Activated CD4-positive, alpha-beta T cell treated with anti-CD3 and anti-CD28 coated beads, Interleukin-2, amount 10 ng/mL, durations not matched to agents 24 days and 14 days (primary cell): ENCODE measurements at regions not wholly inside any gene's neighbourhood (a gene's known extent, or its start where the extent isn't known, plus 50 kb on each side); places are given as distances from the start of the nearest gene placed in this dataset.

Source experiments
- DNase-seq: peaks from one replicate; pipeline ENCODE4 v3.0.0; 2022
- H3K27ac Mint-ChIP-seq: one replicate; pipeline ENCODE4 v1.8.0; 2022; ENCODE audit warnings: mild to moderate bottlenecking, mixed read lengths
- H3K27me3 Mint-ChIP-seq: one replicate; pipeline ENCODE4 v1.8.0; 2022; ENCODE audit warnings: mixed read lengths
- H3K36me3 Mint-ChIP-seq: one replicate; pipeline ENCODE4 v1.8.0; 2022; ENCODE audit warnings: low read depth, mild to moderate bottlenecking, mixed read lengths
- H3K4me1 Mint-ChIP-seq: one replicate; pipeline ENCODE4 v1.8.0; 2021; ENCODE audit warnings: mixed read lengths
- H3K4me3 Mint-ChIP-seq: one replicate; pipeline ENCODE4 v1.8.0; 2022; ENCODE audit warnings: mild to moderate bottlenecking, moderate library complexity, mixed read lengths
- H3K9me3 Mint-ChIP-seq: one replicate; pipeline ENCODE4 v1.8.0; 2021; ENCODE audit warnings: mixed read lengths
- intact Hi-C: fragments of 100-400 bp; cut with micrococcal nuclease; formaldehyde crosslinking; loops from one replicate; pipeline ENCODE4 v1.15.1; 2023

- intact Hi-C loops: no loop called here
- H3K36me3 Mint-ChIP-seq: no peaks in the 10 kb centered on the region
- H3K4me3 Mint-ChIP-seq: no peak overlapping the region
- no peaks in the 10 kb centered on the region for H3K9me3 Mint-ChIP-seq
- H3K4me1 Mint-ChIP-seq: no peaks in the 10 kb centered on the region
- no peak for DNase-seq
- peaks cover 11% of the 10 kb centered on the region for H3K27me3 Mint-ChIP-seq
- no peak overlapping the region for H3K27ac Mint-ChIP-seq
These were observed 115.5 kb downstream of the TWIST2 start for GRCh38 chr2:238963161-238963970.

- Mint-ChIP-seq H3K27me3 (peaks cover 9% of the 10 kb centered on the region), H3K4me1 (no peaks in the 10 kb centered on the region), H3K27ac (no peak overlapping the region), H3K9me3 (no peaks in the 10 kb centered on the region), H3K36me3 (no peaks in the 10 kb centered on the region), H3K4me3 (no peak overlapping the region)
- no peak for DNase-seq
- intact Hi-C loops: no loop called here
These were observed 116.1 kb downstream of the TWIST2 start for GRCh38 chr2:238963971-238964328.

- no peaks in the 10 kb centered on the region for H3K36me3 Mint-ChIP-seq
- no peak for DNase-seq
- peaks cover 4% of the 10 kb centered on the region for H3K27me3 Mint-ChIP-seq
- H3K9me3 Mint-ChIP-seq: no peaks in the 10 kb centered on the region
- intact Hi-C loops: no loop called here
- no peak overlapping the region for H3K27ac Mint-ChIP-seq
- H3K4me3 Mint-ChIP-seq: no peak overlapping the region
- H3K4me1 Mint-ChIP-seq: no peaks in the 10 kb centered on the region
These were observed 116.7 kb downstream of the TWIST2 start for GRCh38 chr2:238964544-238965067.

- H3K9me3 Mint-ChIP-seq: no peaks in the 10 kb centered on the region
- intact Hi-C loops: no loop called here
- H3K4me3 Mint-ChIP-seq: no peak overlapping the region
- DNase-seq: no peak
- H3K36me3 Mint-ChIP-seq: no peaks in the 10 kb centered on the region
- H3K27me3 Mint-ChIP-seq: peaks cover 4% of the 10 kb centered on the region
- no peaks in the 10 kb centered on the region for H3K4me1 Mint-ChIP-seq
- H3K27ac Mint-ChIP-seq: no peak overlapping the region
These were observed 117.6 kb downstream of the TWIST2 start for GRCh38 chr2:238965371-238966071.

- Mint-ChIP-seq H3K9me3 (no peaks in the 10 kb centered on the region), H3K4me3 (no peak overlapping the region), H3K27me3 (peaks cover 2% of the 10 kb centered on the region), H3K4me1 (no peaks in the 10 kb centered on the region), H3K27ac (no peak overlapping the region), H3K36me3 (no peaks in the 10 kb centered on the region)
- DNase-seq: no peak
- intact Hi-C loops: no loop called here
These were observed 118.4 kb downstream of the TWIST2 start for GRCh38 chr2:238966072-238966937.

- intact Hi-C loops: no loop called here
- Mint-ChIP-seq H3K36me3 (no peaks in the 10 kb centered on the region), H3K27me3 (no peaks in the 10 kb centered on the region), H3K4me3 (no peak overlapping the region), H3K4me1 (no peaks in the 10 kb centered on the region), H3K9me3 (no peaks in the 10 kb centered on the region), H3K27ac (no peak overlapping the region)
- peak; percentile 45 for DNase-seq
These were observed 119.4 kb downstream of the TWIST2 start for GRCh38 chr2:238967031-238967977.

GRCh38 chr2:238967978-238968360 is 120.1 kb downstream of the TWIST2 start:
- Mint-ChIP-seq H3K27ac (no peak overlapping the region), H3K4me1 (no peaks in the 10 kb centered on the region), H3K9me3 (no peaks in the 10 kb centered on the region), H3K4me3 (no peak overlapping the region), H3K36me3 (no peaks in the 10 kb centered on the region), H3K27me3 (no peaks in the 10 kb centered on the region)
- intact Hi-C loops: no loop called here
- no peak for DNase-seq

GRCh38 chr2:238968616-238969384 is 120.9 kb downstream of the TWIST2 start:
- H3K27ac Mint-ChIP-seq: no peak overlapping the region
- intact Hi-C loops: no loop called here
- no peaks in the 10 kb centered on the region for H3K36me3 Mint-ChIP-seq
- H3K27me3 Mint-ChIP-seq: no peaks in the 10 kb centered on the region
- H3K4me1 Mint-ChIP-seq: no peaks in the 10 kb centered on the region
- DNase-seq: no peak
- H3K4me3 Mint-ChIP-seq: no peak overlapping the region
- no peaks in the 10 kb centered on the region for H3K9me3 Mint-ChIP-seq

GRCh38 chr2:238969857-238970256 is 122.0 kb downstream of the TWIST2 start:
- intact Hi-C loops: no loop called here
- Mint-ChIP-seq H3K9me3 (peaks cover under 1% of the 10 kb centered on the region), H3K27ac (no peak overlapping the region), H3K4me3 (no peak overlapping the region), H3K27me3 (no peaks in the 10 kb centered on the region), H3K4me1 (no peaks in the 10 kb centered on the region), H3K36me3 (no peaks in the 10 kb centered on the region)
- no peak for DNase-seq

GRCh38 chr2:238970553-238971081 is 122.7 kb downstream of the TWIST2 start:
- H3K27ac Mint-ChIP-seq: no peak overlapping the region
- DNase-seq: peak; percentile 81
- no peaks in the 10 kb centered on the region for H3K4me1 Mint-ChIP-seq
- peaks cover 8% of the 10 kb centered on the region for H3K9me3 Mint-ChIP-seq
- H3K27me3 Mint-ChIP-seq: peaks cover 5% of the 10 kb centered on the region
- intact Hi-C loops: no loop called here
- H3K36me3 Mint-ChIP-seq: no peaks in the 10 kb centered on the region
- H3K4me3 Mint-ChIP-seq: no peak overlapping the region

- Mint-ChIP-seq H3K27me3 (peaks cover 8% of the 10 kb centered on the region), H3K4me1 (no peaks in the 10 kb centered on the region), H3K9me3 (peaks cover 11% of the 10 kb centered on the region), H3K4me3 (no peak overlapping the region), H3K27ac (no peak overlapping the region), H3K36me3 (no peaks in the 10 kb centered on the region)
- intact Hi-C loops: no loop called here
- no peak for DNase-seq
These were observed 123.6 kb downstream of the TWIST2 start for GRCh38 chr2:238971318-238972145.

- Mint-ChIP-seq H3K4me3 (no peak overlapping the region), H3K9me3 (peaks cover 11% of the 10 kb centered on the region), H3K27me3 (peaks cover 8% of the 10 kb centered on the region), H3K36me3 (no peaks in the 10 kb centered on the region), H3K4me1 (no peaks in the 10 kb centered on the region), H3K27ac (no peak overlapping the region)
- no peak for DNase-seq
- intact Hi-C loops: no loop called here
These were observed 124.2 kb downstream of the TWIST2 start for GRCh38 chr2:238972146-238972445.
